ENCODE measurements at regions not wholly inside any gene's neighbourhood (a gene's known extent, or its start where the extent isn't known, plus 50 kb on each side); places are given as distances from the start of the nearest gene placed in this dataset.

- TF ChIP-seq RAD21 (IDR thresholded peaks at IDR 0.05 in 1 of 2, conservative IDR thresholded peaks at IDR 0.05 in 1 of 2; ENCODE audit: low read depth in 2 of 2, low read length in 2 of 2) (peak; percentile 97 to 99), CBX8 (IDR thresholded peaks at IDR 0.05; ENCODE audit: borderline replicate concordance, low read depth, low read length) (no peak), YY1 (IDR thresholded peaks at IDR 0.05; ENCODE audit: low read depth, low read length) (no peak)
- TF ChIP-seq, protein P1, sequence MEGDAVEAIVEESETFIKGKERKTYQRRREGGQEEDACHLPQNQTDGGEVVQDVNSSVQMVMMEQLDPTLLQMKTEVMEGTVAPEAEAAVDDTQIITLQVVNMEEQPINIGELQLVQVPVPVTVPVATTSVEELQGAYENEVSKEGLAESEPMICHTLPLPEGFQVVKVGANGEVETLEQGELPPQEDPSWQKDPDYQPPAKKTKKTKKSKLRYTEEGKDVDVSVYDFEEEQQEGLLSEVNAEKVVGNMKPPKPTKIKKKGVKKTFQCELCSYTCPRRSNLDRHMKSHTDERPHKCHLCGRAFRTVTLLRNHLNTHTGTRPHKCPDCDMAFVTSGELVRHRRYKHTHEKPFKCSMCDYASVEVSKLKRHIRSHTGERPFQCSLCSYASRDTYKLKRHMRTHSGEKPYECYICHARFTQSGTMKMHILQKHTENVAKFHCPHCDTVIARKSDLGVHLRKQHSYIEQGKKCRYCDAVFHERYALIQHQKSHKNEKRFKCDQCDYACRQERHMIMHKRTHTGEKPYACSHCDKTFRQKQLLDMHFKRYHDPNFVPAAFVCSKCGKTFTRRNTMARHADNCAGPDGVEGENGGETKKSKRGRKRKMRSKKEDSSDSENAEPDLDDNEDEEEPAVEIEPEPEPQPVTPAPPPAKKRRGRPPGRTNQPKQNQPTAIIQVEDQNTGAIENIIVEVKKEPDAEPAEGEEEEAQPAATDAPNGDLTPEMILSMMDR (IDR thresholded peaks at IDR 0.05; ENCODE audit: control extremely low read depth in 1 of 3, insufficient read depth in 1 of 3, low read depth in 1 of 3, low read length in 3 of 3): peak; percentile 84 to 96 (median 87)
- no peak overlapping the region for H2AK5ac ChIP-seq (ENCODE audit: low read depth, low read length)
Measured at GRCh38 chr15:70488002-70488605, 275.3 kb downstream of the UACA start.

More at GRCh38 chr15:70488002-70488605, 275.3 kb downstream of the UACA start:
- no peaks in the 10 kb centered on the region for H4K20me1 ChIP-seq (replicated peaks in 1 of 2; ENCODE audit: control insufficient read depth in 1 of 2, insufficient read depth in 2 of 2, low read length in 2 of 2)
- H3K4me2 ChIP-seq (ENCODE audit: insufficient read depth in 1 of 2, low read depth in 2 of 2, low read length in 2 of 2): no peak overlapping the region
- H4K91ac ChIP-seq (replicated peaks; ENCODE audit: insufficient read length, low read length): no peak overlapping the region
- no peak overlapping the region for H2BK5ac ChIP-seq (ENCODE audit: low read depth, low read length)
- ChIA-PET CTCF (ENCODE audit: partially characterized antibody) (interaction anchor here (0.6 to 5.1 kb wide), 54 partner anchors 9 to 1013 kb away, joined by 3 to 65 read pairs (median 4); no protein-coding TSS in a partner anchor), POLR2A (ENCODE audit: partially characterized antibody) (interaction anchor here (1.2 kb wide), 1 partner anchor 390 kb away, joined by 3 read pairs; the partner anchor contains the start of gene TLE3)
- H3K36me3 ChIP-seq (ENCODE audit: control insufficient read depth in 2 of 4, insufficient read depth in 4 of 4, low read length in 3 of 4): no peaks in the 10 kb centered on the region
- H2BK20ac ChIP-seq (ENCODE audit: low read length): no peak overlapping the region
- no peak overlapping the region for H3K23ac ChIP-seq (ENCODE audit: insufficient read length)
- FAIRE-seq (no peak), DNase-seq (ENCODE audit: low read depth in 1 of 2, low spot score in 2 of 2) (peak in 1 of 2 experiments; percentile 87)
- no peak overlapping the region for H3K56ac ChIP-seq (replicated peaks; ENCODE audit: insufficient read length, low read depth, low read length)
- no peak overlapping the region for H2AFZ ChIP-seq (ENCODE audit: low read length)
- no peak overlapping the region for H4K5ac ChIP-seq (ENCODE audit: insufficient read length, low read depth, low read length)
- no peak overlapping the region for H4K8ac ChIP-seq (ENCODE audit: extremely low read depth, insufficient read depth, low read length)
- H2BK15ac ChIP-seq (ENCODE audit: low read length): no peak overlapping the region
- no peak overlapping the region for H3K9ac ChIP-seq (replicated peaks in 1 of 4; ENCODE audit: extremely low read depth in 1 of 4, low read depth in 3 of 4, low read length in 3 of 4)
- no peak overlapping the region for H3K14ac ChIP-seq (ENCODE audit: insufficient read length)
- H2BK120ac ChIP-seq (replicated peaks; ENCODE audit: low read depth, low read length): no peak overlapping the region
- WGBS, 2 experiments (ENCODE audit: extremely low coverage in 1 of 2, insufficient coverage in 1 of 2, insufficient read length in 1 of 2, insufficient replicate concordance in 2 of 2, low coverage in 1 of 2, low lambda C conversion rate in 2 of 2, missing lambda C conversion rate in 1 of 2): 36% methylated on average over 6 of the region's 6 CpGs; no CpG with 5 or more reads in 1 of the 2 experiments
- H3K4me1 ChIP-seq (replicated peaks in 1 of 4; ENCODE audit: control insufficient read depth in 3 of 4, insufficient read depth in 4 of 4, low read length in 3 of 4): no peaks in the 10 kb centered on the region; a peak in 1 of 7 replicates
- H3K27me3 ChIP-seq (replicated peaks in 1 of 4; ENCODE audit: control insufficient read depth in 3 of 4, extremely low read depth in 1 of 4, insufficient read depth in 3 of 4, low read length in 3 of 4): no peaks in the 10 kb centered on the region
- no peaks in the 10 kb centered on the region for H3K9me3 ChIP-seq (ENCODE audit: insufficient read depth in 2 of 2, low read depth in 1 of 2, low read length in 1 of 2)
- no peak overlapping the region for H3K18ac ChIP-seq (ENCODE audit: extremely low read depth, low read length)
- H3K79me1 ChIP-seq (ENCODE audit: low read depth, low read length): no peaks in the 10 kb centered on the region
- no peak overlapping the region for H3K27ac ChIP-seq (ENCODE audit: low read depth, low read length)
- H2BK12ac ChIP-seq (ENCODE audit: low read depth, low read length): no peak overlapping the region
- no peaks in the 10 kb centered on the region for H3K23me2 ChIP-seq (ENCODE audit: low read depth, low read length)
- no peak overlapping the region for H3K4ac ChIP-seq (replicated peaks; ENCODE audit: insufficient read length, low read depth, low read length)
- H3K4me3 ChIP-seq (ENCODE audit: extremely low read depth in 1 of 4, insufficient read depth in 2 of 4, low read depth in 3 of 4, low read length in 4 of 4): no peak overlapping the region
- H3K79me2 ChIP-seq (ENCODE audit: control insufficient read depth in 1 of 2, insufficient read depth in 2 of 2, low read length in 2 of 2): no peaks in the 10 kb centered on the region

Data from H1 (cell line).